ENCODE measurements at regions not wholly inside any gene's neighbourhood (a gene's known extent, or its start where the extent isn't known, plus 50 kb on each side); places are given as distances from the start of the nearest gene placed in this dataset.

- Mint-ChIP-seq H3K27ac (no peak overlapping the region), H3K9me3 (peaks cover 7% of the 10 kb centered on the region), H3K4me3 (no peak overlapping the region), H3K27me3 (peaks cover 13% of the 10 kb centered on the region), H3K36me3 (peaks cover 2% of the 10 kb centered on the region), H3K4me1 (peaks cover 5% of the 10 kb centered on the region)
- no peak for DNase-seq (ENCODE audit: low spot score in 2 of 2)
- no peak for ATAC-seq (ENCODE audit: low read depth)
Measured at GRCh38 chr9:129334105-129334935, 156.3 kb upstream of the IER5L start.

DNA sequence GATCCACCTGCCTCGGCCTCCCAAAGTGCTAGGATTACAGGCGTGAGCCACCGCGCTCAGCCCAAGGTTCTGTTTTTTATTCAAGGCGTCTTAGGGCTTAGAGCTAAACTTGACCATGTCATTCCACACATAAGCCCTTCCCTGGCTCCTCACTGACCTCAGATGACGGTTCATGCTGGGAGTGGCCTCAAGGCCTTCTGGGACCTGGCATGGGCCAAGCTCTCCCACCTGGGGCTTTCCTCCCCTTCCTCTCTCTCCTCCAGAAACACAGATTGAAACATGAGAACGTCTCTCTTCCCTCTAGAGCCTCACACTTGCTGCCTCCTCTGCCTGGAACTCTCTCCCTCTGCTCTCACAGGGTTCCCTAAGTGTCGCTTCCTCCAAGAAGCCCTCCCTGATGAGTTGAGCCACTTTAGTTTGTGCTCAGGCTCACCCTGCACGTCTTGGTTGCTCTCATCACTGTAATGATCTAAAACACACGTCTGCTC is 155.6 kb upstream of the IER5L start:
- H3K9me3 Mint-ChIP-seq: peaks cover 7% of the 10 kb centered on the region
- DNase-seq (ENCODE audit: low spot score in 2 of 2) (no peak), ATAC-seq (ENCODE audit: low read depth) (no peak)

GRCh38 chr9:129332581-129332980 is 154.5 kb upstream of the IER5L start:
- DNase-seq (ENCODE audit: low spot score in 2 of 2) (no peak), ATAC-seq (ENCODE audit: low read depth) (no peak)
- H3K4me1 Mint-ChIP-seq: peaks cover 10% of the 10 kb centered on the region
- H3K27me3 Mint-ChIP-seq: peaks cover 9% of the 10 kb centered on the region
- no peak overlapping the region for H3K4me3 Mint-ChIP-seq
- peaks cover 2% of the 10 kb centered on the region for H3K36me3 Mint-ChIP-seq
- H3K27ac Mint-ChIP-seq: no peak overlapping the region
- H3K9me3 Mint-ChIP-seq: peaks cover 7% of the 10 kb centered on the region

More for the DNA sequence above, 155.6 kb upstream of the IER5L start:
- H3K4me1 Mint-ChIP-seq: peaks cover 5% of the 10 kb centered on the region
- H3K36me3 Mint-ChIP-seq: peaks cover 2% of the 10 kb centered on the region
- H3K27ac Mint-ChIP-seq: no peak overlapping the region
- peaks cover 13% of the 10 kb centered on the region for H3K27me3 Mint-ChIP-seq
- H3K4me3 Mint-ChIP-seq: no peak overlapping the region

DNA sequence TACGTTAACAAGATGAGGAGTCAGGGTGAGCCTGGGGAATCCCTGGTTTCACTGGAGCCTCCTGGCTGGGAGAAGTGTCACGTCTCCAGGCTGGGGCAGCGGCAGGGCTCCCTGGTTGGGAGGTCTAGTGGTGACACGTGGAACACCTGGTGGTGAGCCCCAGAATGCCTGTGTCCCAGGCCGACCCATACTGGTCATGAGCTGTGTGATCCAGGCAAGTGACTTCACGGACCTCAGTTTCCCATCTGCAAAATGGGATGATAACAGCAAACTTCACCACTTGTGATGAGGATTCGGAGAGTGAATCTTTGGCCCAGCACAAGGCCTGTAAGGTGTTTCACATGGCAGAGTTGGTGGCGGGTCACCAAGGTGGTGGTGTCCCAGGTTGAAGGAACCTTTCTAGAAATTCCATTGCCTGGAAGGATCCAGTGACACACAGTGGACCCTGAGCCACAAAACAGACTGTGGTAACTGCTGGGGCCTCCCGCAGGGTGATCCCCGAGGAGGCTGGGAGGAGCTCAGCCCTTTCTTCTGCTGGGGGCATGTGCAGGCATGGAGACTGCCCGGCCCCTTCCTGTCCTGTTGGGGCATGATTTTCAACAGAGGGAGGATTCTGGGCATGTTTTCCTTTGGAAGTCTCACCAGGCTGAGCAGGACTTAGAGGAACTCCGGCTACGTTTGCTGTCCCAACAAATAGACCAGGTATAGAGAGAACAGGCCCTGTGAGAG is 153.9 kb upstream of the IER5L start:
- peaks cover 10% of the 10 kb centered on the region for H3K27me3 Mint-ChIP-seq
- no peak overlapping the region for H3K27ac Mint-ChIP-seq
- H3K4me1 Mint-ChIP-seq: peaks cover 10% of the 10 kb centered on the region
- H3K9me3 Mint-ChIP-seq: peaks cover 7% of the 10 kb centered on the region
- H3K36me3 Mint-ChIP-seq: peaks cover 2% of the 10 kb centered on the region
- no peak for DNase-seq (ENCODE audit: low spot score in 2 of 2)
- no peak for ATAC-seq (ENCODE audit: low read depth)
- no peak overlapping the region for H3K4me3 Mint-ChIP-seq

- Mint-ChIP-seq H3K4me1 (peaks cover 10% of the 10 kb centered on the region), H3K27ac (no peak overlapping the region), H3K27me3 (peaks cover 10% of the 10 kb centered on the region), H3K36me3 (peaks cover 2% of the 10 kb centered on the region), H3K9me3 (peaks cover 7% of the 10 kb centered on the region), H3K4me3 (no peak overlapping the region)
- DNase-seq (ENCODE audit: low spot score in 2 of 2): no peak
- no peak for ATAC-seq (ENCODE audit: low read depth)
Measured at GRCh38 chr9:129331493-129331765, 153.4 kb upstream of the IER5L start.

DNA sequence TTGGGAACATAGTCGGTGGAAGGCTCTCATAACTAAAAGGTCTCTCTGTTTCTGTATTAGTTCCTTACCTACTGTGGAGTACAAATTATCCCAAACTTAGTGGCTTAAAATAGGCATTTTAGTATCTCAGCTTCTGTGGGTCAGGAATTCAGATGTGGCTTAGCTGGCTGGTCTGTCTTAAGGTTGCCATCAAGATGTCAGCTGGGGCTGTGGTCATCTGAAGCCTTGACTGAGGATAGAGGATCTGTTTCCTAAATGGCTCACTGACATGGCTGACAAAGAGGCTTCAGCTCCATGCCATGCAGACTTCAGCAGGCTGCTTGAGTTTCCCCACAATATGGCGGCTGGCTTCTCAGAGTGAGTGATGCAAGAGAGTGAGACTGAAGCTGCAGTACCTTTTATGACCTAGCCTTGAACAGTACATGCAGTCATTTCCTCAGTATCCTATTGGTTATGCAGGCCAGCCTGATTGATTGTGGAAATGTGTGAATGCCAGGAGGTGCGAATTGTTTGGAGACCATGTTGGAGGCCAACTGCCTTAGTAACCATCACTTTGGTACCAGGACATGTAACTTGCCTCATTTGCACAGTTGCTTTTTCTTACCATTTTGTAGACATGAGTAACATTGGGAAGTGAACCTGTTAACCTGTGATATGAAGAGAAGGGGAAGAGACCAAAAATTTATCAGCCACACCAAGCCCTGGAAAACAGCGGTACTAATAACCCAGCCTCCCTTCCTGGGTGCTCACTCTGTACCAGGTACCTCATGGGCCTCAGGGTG is 152.8 kb upstream of the IER5L start:
- Mint-ChIP-seq H3K4me1 (peaks cover 10% of the 10 kb centered on the region), H3K9me3 (peaks cover 7% of the 10 kb centered on the region), H3K36me3 (peaks cover 2% of the 10 kb centered on the region), H3K27ac (no peak overlapping the region), H3K4me3 (no peak overlapping the region), H3K27me3 (peaks cover 10% of the 10 kb centered on the region)
- DNase-seq (ENCODE audit: low spot score in 2 of 2) (no peak), ATAC-seq (ENCODE audit: low read depth) (no peak)

GRCh38 chr9:129328355-129329042 is 150.4 kb upstream of the IER5L start:
- Mint-ChIP-seq H3K4me1 (peaks cover 4% of the 10 kb centered on the region), H3K27me3 (peaks cover 3% of the 10 kb centered on the region), H3K4me3 (no peak overlapping the region), H3K36me3 (peaks cover 2% of the 10 kb centered on the region), H3K27ac (no peak overlapping the region), H3K9me3 (peaks cover 7% of the 10 kb centered on the region)
- DNase-seq (ENCODE audit: low spot score in 2 of 2) (no peak), ATAC-seq (ENCODE audit: low read depth) (no peak)

DNA sequence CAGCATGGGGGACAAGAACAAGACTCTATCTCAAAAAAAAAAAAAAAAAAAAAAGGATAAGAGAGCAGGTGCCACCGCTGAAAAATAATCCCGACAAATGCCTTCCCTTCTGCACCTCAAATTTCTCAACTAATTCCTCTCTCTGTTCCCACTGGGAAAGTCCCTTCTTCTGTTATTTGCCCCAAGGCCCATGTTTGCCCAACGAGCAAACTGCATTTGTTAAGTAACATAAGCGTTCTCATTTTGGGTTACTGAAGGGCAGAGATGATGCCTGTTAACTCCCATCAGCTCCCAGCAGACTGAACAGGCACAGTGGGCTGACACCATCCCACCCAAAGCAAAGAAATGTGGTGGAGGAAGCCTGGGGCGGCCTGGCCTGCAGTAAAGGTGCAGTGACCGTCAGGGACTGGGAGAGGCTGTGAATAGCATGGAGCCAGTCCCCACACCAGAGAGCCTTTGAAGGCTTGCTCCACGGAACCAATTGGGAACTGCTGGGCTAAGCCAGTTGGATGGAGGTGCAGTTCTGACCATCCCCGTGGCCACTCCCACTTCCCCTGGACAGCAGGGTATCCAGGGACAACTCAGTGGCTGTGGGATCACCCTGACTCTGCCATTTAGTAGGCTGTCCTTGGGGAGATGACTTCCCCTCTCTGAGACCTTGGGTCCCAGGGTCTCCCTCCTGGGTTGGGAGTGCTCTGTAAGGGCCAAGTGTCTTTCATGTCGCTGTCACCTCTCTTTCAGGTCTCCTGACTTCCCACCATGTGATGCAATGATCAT is 149.7 kb upstream of the IER5L start:
- peaks cover 2% of the 10 kb centered on the region for H3K36me3 Mint-ChIP-seq
- H3K4me1 Mint-ChIP-seq: peaks cover 4% of the 10 kb centered on the region
- H3K9me3 Mint-ChIP-seq: peaks cover 7% of the 10 kb centered on the region
- no peak for DNase-seq (ENCODE audit: low spot score in 2 of 2)
- no peak overlapping the region for H3K4me3 Mint-ChIP-seq
- peaks cover 3% of the 10 kb centered on the region for H3K27me3 Mint-ChIP-seq
- no peak overlapping the region for H3K27ac Mint-ChIP-seq
- no peak for ATAC-seq (ENCODE audit: low read depth)

DNA sequence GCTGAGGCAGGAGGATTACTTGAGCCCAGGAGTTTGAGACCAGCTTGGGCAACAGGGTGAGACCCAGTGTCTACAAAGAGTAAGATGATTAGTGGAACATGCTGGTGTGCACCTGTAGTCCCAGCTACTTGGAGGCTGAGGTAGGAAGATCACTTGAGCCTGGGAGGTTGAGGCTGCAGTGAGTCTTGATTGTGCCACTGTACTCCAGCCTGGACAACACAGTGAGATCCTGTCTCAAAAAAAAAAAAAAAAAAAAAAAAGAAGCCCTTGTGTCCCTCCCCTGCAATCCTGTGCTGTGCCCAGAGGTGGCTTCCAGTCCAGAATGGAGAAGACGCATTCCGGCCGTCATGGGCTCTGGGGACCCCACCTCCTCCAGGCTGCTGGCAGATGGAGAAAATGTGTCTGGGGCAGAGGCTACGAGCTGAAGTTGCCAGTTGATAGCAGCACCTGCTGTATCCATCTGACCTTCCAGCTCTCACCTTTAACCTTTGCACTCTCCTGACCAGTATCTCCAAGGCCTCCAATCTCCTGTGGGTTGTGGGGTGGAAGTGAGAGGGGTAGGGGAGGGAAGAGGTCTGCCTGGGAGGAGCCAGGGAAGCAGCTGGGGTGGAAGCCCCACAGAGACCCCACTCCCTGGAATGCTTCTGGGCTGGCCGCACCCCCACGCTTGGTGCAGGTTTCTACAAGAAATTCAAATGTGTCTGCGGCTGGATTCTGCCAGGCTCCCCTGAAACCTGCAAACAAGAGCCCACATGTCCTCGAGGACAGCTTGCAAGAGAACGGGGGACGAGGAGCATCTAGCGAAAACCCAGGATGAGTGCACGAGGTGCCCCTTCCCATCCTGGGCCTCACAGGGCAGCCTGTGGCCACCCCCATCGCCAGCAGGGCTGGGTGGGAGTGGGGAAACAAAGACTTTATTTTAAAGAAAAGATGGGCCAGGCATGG is 148.3 kb upstream of the IER5L start:
- Mint-ChIP-seq H3K36me3 (peaks cover 2% of the 10 kb centered on the region), H3K4me3 (no peak overlapping the region), H3K9me3 (peaks cover 5% of the 10 kb centered on the region), H3K4me1 (peaks cover 4% of the 10 kb centered on the region), H3K27ac (no peak overlapping the region), H3K27me3 (peaks cover 1% of the 10 kb centered on the region)
- DNase-seq (ENCODE audit: low spot score in 2 of 2) (no peak), ATAC-seq (ENCODE audit: low read depth) (no peak)

- H3K4me1 Mint-ChIP-seq: peaks cover 11% of the 10 kb centered on the region
- ATAC-seq (ENCODE audit: low read depth): no peak
- no peak overlapping the region for H3K4me3 Mint-ChIP-seq
- H3K27me3 Mint-ChIP-seq: peaks cover 6% of the 10 kb centered on the region
- H3K9me3 Mint-ChIP-seq: no peaks in the 10 kb centered on the region
- no peak for DNase-seq (ENCODE audit: low spot score in 2 of 2)
- H3K27ac Mint-ChIP-seq: no peak overlapping the region
- H3K36me3 Mint-ChIP-seq: no peaks in the 10 kb centered on the region
Measured at GRCh38 chr9:129324808-129325502, 146.9 kb upstream of the IER5L start.

GRCh38 chr9:129323999-129324553 is 146.0 kb upstream of the IER5L start:
- Mint-ChIP-seq H3K4me1 (peaks cover 11% of the 10 kb centered on the region), H3K27me3 (peaks cover 9% of the 10 kb centered on the region), H3K4me3 (no peak overlapping the region), H3K9me3 (no peaks in the 10 kb centered on the region), H3K27ac (no peak overlapping the region), H3K36me3 (no peaks in the 10 kb centered on the region)
- DNase-seq (ENCODE audit: low spot score in 2 of 2) (no peak), ATAC-seq (ENCODE audit: low read depth) (no peak)

Data from memory B cell (primary cell).